Effector memory CD4-positive, alpha-beta T cell (primary cell): ENCODE measurements at regions not wholly inside any gene's neighbourhood (a gene's known extent, or its start where the extent isn't known, plus 50 kb on each side); places are given as distances from the start of the nearest gene placed in this dataset.

Source experiments
- DNase-seq, 3 donors: peaks; one replicate each; pipeline ENCODE4 v3.0.0-alpha.2; 2020
- H3K27ac ChIP-seq: 2 replicates; pipeline ENCODE4 v1.7.0; 2013; ENCODE audit warnings: mild to moderate bottlenecking, low read length, moderate library complexity; ENCODE audit not compliant: insufficient read depth, poor library complexity, severe bottlenecking
- H3K27me3 ChIP-seq: replicated peaks from 2 replicates; pipeline ENCODE4 v1.7.0; 2013; ENCODE audit warnings: mild to moderate bottlenecking, low read length; ENCODE audit not compliant: insufficient read depth, control insufficient read depth, poor library complexity, severe bottlenecking
- H3K36me3 ChIP-seq: 2 replicates; pipeline ENCODE4 v1.7.0; 2013; ENCODE audit warnings: mild to moderate bottlenecking, low read length, moderate library complexity; ENCODE audit not compliant: control insufficient read depth, insufficient read depth
- H3K4me1 ChIP-seq: 2 replicates; pipeline ENCODE4 v1.7.0; 2013; ENCODE audit warnings: low read length, mild to moderate bottlenecking; ENCODE audit not compliant: control insufficient read depth, insufficient read depth, poor library complexity, severe bottlenecking
- H3K4me3 ChIP-seq: 2 replicates; pipeline ENCODE4 v1.7.0; 2013; ENCODE audit warnings: low read length, low read depth, mild to moderate bottlenecking; ENCODE audit not compliant: insufficient read depth, poor library complexity, severe bottlenecking
- H3K9me3 ChIP-seq: 2 replicates; pipeline ENCODE4 v1.7.0; 2013; ENCODE audit warnings: mild to moderate bottlenecking, low read length, moderate library complexity; ENCODE audit not compliant: control insufficient read depth

DNA sequence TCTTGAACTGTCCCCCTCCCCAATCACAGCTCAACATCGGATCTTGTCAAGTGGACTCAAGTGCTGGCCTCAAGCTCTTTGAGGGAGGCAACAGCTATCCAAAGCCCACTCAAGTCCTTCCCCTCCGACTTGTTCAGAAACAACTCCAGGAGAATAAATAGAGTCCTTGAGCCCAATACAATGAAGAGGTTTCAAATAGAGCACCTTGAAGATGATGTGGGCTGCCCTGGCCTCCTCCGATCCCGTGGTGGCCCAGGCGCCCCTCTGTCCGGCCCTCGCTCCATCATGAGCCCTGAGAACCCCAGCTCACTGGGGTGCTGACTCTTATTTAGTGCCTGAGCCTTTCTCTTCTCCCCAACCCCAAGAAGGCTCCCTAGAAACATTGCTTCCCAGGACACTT is 164.3 kb upstream of the PMEPA1 start:
- H3K36me3 ChIP-seq: no peaks in the 10 kb centered on the region
- H3K27me3 ChIP-seq: no peaks in the 10 kb centered on the region
- no peaks in the 10 kb centered on the region for H3K9me3 ChIP-seq
- no peak overlapping the region for H3K27ac ChIP-seq
- DNase-seq: no peak
- no peak overlapping the region for H3K4me3 ChIP-seq
- H3K4me1 ChIP-seq: no peaks in the 10 kb centered on the region

DNA sequence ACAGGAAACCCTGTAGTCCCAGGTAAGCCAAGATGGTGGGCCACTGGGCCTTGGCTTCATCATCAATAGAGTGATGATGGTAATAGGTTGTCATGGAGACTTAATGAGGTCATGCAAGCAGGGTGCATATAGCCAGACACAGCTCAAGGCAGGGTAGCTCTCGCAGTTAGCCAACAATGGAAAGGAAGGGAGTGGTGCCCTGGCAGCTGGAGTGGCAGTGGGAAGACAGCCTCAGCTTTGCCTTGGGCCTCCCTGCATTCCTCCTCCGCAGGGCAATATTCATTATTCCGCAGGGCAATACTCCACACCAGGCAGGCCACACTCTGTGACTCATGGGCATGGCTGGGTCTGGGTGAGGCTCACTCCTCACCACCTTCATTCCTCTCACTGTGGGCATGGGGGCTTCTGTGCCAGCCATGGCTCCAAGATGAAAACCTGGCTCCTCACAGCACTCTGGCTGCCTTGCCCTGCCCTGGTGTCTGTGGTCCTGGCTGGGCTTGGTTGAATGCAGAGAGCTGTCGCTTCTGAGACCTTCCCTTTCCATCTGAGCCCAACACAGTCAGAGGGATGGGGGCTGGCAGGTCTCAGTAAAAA is 163.1 kb upstream of the PMEPA1 start:
- H3K4me3 ChIP-seq: no peak overlapping the region
- H3K27ac ChIP-seq: no peak overlapping the region
- H3K36me3 ChIP-seq: no peaks in the 10 kb centered on the region
- no peaks in the 10 kb centered on the region for H3K9me3 ChIP-seq
- no peaks in the 10 kb centered on the region for H3K27me3 ChIP-seq
- DNase-seq: no peak
- no peaks in the 10 kb centered on the region for H3K4me1 ChIP-seq

DNA sequence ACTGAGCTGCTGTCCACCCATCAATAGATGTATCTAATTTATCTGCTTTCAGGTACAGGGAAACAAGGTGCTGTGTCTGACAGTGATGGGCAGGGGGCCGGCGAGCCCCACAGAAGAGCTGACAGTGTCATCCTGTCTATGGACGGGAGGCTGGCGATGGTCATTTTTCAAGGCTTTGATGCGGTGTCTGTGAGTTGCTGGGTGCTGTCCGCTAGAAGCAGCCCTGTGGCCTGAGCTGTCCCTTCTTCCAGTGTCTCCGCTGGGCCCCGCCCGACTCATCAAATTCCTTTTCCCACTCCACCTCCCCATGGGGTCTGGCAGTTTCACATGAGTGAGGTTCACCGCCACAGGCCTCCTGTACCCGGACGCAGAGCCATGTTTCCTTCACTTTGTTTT is 161.4 kb upstream of the PMEPA1 start:
- H3K4me3 ChIP-seq: no peak overlapping the region
- no peak for DNase-seq
- no peaks in the 10 kb centered on the region for H3K27me3 ChIP-seq
- H3K9me3 ChIP-seq: no peaks in the 10 kb centered on the region
- H3K4me1 ChIP-seq: no peaks in the 10 kb centered on the region
- no peaks in the 10 kb centered on the region for H3K36me3 ChIP-seq
- H3K27ac ChIP-seq: no peak overlapping the region

DNA sequence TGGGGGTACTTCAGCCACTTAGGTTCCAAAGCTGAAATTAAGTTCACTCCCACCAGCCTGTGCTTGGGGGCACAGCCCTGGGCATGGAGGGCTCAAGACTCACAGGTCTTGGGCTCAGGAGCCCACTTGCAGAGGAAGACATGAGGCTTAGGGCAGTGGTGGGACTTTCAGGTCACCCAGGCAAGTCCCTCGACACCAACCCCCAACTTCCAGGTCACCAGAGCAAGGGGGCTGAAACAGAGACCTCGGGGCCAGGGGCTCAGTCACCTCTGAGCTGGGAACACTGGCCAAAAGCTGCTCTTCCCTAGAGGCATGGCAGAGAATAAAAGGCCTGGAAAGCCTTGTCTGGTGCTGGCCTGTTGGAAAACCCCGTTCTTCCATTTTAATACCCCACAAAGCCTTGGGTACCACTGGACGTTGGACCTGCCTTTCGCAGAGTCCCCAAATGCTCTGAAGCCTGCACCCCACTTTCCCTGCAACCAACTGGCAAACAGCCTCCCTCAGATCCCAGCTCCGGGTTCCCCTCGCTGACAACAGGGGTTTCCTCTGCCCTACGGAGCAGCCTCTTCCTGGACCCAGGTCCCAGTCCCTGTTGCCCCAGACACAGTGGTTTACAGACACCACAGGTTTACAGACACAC is 160.9 kb upstream of the PMEPA1 start:
- Histone ChIP-seq H3K9me3 (no peaks in the 10 kb centered on the region), H3K36me3 (no peaks in the 10 kb centered on the region), H3K4me1 (no peaks in the 10 kb centered on the region), H3K27me3 (no peaks in the 10 kb centered on the region), H3K4me3 (no peak overlapping the region), H3K27ac (no peak overlapping the region)
- no peak for DNase-seq

DNA sequence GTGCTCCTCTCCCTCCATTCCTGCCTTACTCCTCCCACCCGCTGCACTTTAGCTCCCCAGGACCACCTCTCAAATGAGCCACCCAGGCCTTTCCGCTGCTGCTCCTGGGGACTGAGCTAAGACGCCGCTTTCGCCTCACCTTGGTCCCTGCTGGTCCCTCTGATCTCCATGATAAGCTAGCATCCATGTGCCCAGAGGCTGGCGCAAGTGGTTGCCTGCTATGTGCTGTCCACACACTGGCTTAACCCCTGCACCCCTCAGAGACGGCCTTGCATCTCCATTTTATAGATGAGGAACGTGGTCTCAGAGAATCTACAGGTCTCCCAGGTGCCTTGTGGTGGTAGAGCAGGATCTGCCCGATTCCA is 160.1 kb upstream of the PMEPA1 start:
- H3K9me3 ChIP-seq: no peaks in the 10 kb centered on the region
- no peak overlapping the region for H3K4me3 ChIP-seq
- no peak overlapping the region for H3K27ac ChIP-seq
- no peaks in the 10 kb centered on the region for H3K36me3 ChIP-seq
- DNase-seq: no peak
- H3K4me1 ChIP-seq: no peaks in the 10 kb centered on the region
- H3K27me3 ChIP-seq: no peaks in the 10 kb centered on the region

DNA sequence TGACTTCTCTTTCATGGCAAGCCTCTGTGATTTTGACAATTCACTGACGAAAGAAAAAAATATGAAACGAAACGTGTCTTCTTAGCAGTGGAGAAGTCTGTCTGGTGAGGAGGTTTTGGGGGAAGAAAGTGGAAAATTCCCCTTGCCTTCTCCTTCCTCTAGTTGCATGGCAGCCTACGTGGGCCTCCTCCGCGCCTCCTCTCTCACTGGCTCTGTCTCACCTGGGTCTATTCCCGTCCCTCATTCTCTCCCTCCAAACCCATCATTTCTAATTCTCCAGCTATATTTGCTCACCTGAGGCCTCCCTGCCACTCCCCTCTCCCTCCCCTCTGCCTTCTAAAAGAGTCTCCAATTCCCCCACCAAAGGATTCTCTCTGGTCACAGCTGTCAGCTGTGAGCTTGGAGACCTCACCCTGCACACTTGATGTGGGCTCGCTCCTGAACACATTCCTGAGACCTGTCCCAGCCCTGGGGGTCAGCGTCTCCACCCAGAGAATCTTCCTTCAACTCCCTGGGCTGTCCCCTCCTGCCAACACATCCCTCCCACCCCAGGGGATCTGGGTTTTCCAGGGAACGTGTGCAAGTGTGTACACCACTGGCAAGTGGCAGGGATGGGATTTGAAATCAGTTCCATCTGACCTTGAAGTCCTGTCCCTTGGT is 159.6 kb upstream of the PMEPA1 start:
- DNase-seq: no peak
- Histone ChIP-seq H3K27me3 (no peaks in the 10 kb centered on the region), H3K9me3 (no peaks in the 10 kb centered on the region), H3K36me3 (no peaks in the 10 kb centered on the region), H3K27ac (no peak overlapping the region), H3K4me1 (no peaks in the 10 kb centered on the region), H3K4me3 (no peak overlapping the region)

DNA sequence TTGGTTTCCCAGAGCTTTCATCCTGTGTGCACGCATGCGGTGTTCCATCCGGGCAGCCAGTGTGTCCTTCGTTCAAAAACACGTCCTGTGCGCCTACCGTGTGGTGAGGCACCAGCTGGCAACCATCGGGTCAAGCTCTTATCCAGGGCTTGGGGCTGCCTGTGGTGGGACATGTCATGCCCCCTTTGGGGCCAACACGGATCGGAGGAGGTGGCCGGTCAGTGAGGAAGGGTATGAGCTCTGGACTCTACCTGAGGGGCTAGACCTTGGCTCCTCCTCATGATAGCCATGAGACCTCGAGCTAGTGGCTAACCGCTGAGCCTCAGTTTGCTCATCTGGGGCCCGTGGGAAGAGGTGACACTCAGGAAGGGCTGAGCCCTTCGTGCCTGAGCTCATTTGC is 158.5 kb upstream of the PMEPA1 start:
- H3K9me3 ChIP-seq: no peaks in the 10 kb centered on the region
- no peaks in the 10 kb centered on the region for H3K4me1 ChIP-seq
- H3K36me3 ChIP-seq: no peaks in the 10 kb centered on the region
- H3K4me3 ChIP-seq: no peak overlapping the region
- H3K27ac ChIP-seq: no peak overlapping the region
- H3K27me3 ChIP-seq: no peaks in the 10 kb centered on the region
- no peak for DNase-seq

DNA sequence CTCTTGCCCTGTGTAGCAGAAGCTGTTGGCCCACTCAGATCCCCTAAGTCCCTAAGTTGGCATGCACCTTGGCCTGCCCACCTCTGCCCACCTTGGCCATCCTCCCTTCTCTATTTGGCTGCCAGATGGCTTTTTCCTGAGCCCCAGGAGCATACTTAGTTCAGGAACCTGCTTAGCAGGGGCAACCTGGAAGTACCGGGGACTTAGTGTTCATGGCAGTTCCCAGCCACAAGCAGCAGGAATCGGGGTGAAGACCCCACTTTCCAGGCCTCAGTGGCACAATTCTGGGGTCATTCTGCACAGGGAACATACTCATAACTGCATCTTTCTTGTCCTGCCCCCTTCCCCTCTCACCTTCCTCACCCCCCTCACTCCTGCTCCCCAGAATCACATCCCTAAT is 158.0 kb upstream of the PMEPA1 start:
- no peak for DNase-seq
- no peak overlapping the region for H3K27ac ChIP-seq
- no peaks in the 10 kb centered on the region for H3K27me3 ChIP-seq

DNA sequence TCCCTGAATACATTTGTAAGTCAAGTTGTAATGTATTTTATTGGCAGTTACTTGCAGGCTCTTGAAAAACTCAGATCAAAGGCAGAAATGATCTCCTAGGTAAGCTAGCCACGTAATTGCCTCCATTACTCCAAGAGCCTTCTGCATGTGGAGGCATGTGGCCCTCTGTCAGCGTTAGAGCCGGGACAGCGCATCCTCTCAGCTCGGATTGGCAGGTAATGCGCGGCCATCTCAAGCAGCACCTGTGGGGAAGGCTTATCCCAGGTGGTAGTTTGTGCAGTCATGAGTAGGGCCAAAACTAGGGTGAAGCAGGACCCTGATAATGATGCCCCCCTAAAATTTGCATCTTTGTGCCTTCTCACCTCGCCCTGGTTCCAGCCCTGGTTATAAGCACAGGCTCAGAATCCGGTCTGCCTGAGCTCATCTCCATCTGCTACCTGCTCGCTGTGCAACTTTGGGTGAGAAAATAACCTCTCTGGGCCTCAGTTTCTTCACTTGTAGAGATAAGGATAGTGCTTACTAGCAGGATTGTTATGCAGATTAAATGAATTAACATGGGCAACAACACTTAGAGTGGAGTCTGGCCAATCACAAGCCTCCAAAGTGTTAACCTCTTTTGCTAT is 157.5 kb upstream of the PMEPA1 start:
- H3K4me1 ChIP-seq: no peaks in the 10 kb centered on the region
- H3K4me3 ChIP-seq: no peak overlapping the region
- DNase-seq: no peak
- no peak overlapping the region for H3K27ac ChIP-seq
- H3K9me3 ChIP-seq: no peaks in the 10 kb centered on the region
- H3K27me3 ChIP-seq: no peaks in the 10 kb centered on the region
- no peaks in the 10 kb centered on the region for H3K36me3 ChIP-seq

More for the DNA sequence above, 158.0 kb upstream of the PMEPA1 start:
- Histone ChIP-seq H3K4me3 (no peak overlapping the region), H3K4me1 (no peaks in the 10 kb centered on the region), H3K9me3 (no peaks in the 10 kb centered on the region), H3K36me3 (no peaks in the 10 kb centered on the region)
